GM23338 (cell line): ENCODE measurements at regions not wholly inside any gene's neighbourhood (a gene's known extent, or its start where the extent isn't known, plus 50 kb on each side); places are given as distances from the start of the nearest gene placed in this dataset.

Experiments used
- ATAC-seq: fragments of 200-7000 bp; cut with Tn5 transposase; 3 replicates; pipeline ENCODE4 v1.9.1; 2020
- DNase-seq: peaks from one replicate; pipeline ENCODE4 v3.0.0-alpha.2; 2015; ENCODE audit warnings: low spot score
- H2AFZ ChIP-seq: fragments of 200-600 bp; sonication (generic); 2 replicates; pipeline ENCODE4 v1.8.0; 2016; ENCODE audit warnings: antibody characterized with exemption, mild to moderate bottlenecking, moderate library complexity
- H3F3A ChIP-seq: fragments of 200-600 bp; sonication (generic); replicated peaks from 2 replicates; pipeline ENCODE4 v1.8.0; 2017; ENCODE audit warnings: antibody characterized with exemption, mixed run types, low read depth
- H3K27ac ChIP-seq: fragments of 200-600 bp; sonication (generic); 2 replicates; pipeline ENCODE4 v1.6.1; 2016; ENCODE audit warnings: low read depth
- H3K27me3 ChIP-seq: fragments of 200-600 bp; sonication (generic); 2 replicates; pipeline ENCODE4 v1.8.0; 2016; ENCODE audit warnings: mild to moderate bottlenecking, mixed run types, moderate library complexity; ENCODE audit not compliant: insufficient read depth
- H3K36me3 ChIP-seq: fragments of 200-600 bp; sonication (generic); 2 replicates; pipeline ENCODE4 v1.8.0; 2016; ENCODE audit warnings: mild to moderate bottlenecking; ENCODE audit not compliant: insufficient read depth
- H3K4me1 ChIP-seq: fragments of 200-600 bp; sonication (generic); 2 replicates; pipeline ENCODE4 v1.8.0; 2016; ENCODE audit warnings: mild to moderate bottlenecking, moderate library complexity; ENCODE audit not compliant: insufficient read depth
- H3K4me2 ChIP-seq: fragments of 200-600 bp; sonication (generic); 2 replicates; pipeline ENCODE4 v1.7.1; 2017; ENCODE audit warnings: mixed run types
- H3K4me3 ChIP-seq: fragments of 200-600 bp; sonication (generic); 2 replicates; pipeline ENCODE4 v1.6.1; 2016; ENCODE audit warnings: mixed run types
- H3K79me2 ChIP-seq: fragments of 200-600 bp; sonication (generic); replicated peaks from 2 replicates; pipeline ENCODE4 v1.8.0; 2017; ENCODE audit warnings: mild to moderate bottlenecking; ENCODE audit not compliant: insufficient read depth
- H3K9me2 ChIP-seq: fragments of 200-600 bp; sonication (generic); 2 replicates; pipeline ENCODE4 v1.8.0; 2017; ENCODE audit not compliant: insufficient read depth
- H4K20me1 ChIP-seq: fragments of 200-600 bp; sonication (generic); replicated peaks from 2 replicates; pipeline ENCODE4 v1.8.0; 2017; ENCODE audit warnings: mild to moderate bottlenecking; ENCODE audit not compliant: insufficient read depth
- H3K27ac Mint-ChIP-seq: 2 replicates; pipeline ENCODE4 v1.8.0; 2020; ENCODE audit warnings: inconsistent platforms, mild to moderate bottlenecking, moderate library complexity, mixed read lengths
- H3K27me3 Mint-ChIP-seq: 3 replicates; pipeline ENCODE4 v1.8.0; 2022; ENCODE audit warnings: low read depth, mild to moderate bottlenecking, moderate library complexity, mixed read lengths, inconsistent platforms; ENCODE audit not compliant: insufficient read depth, poor library complexity
- H3K36me3 Mint-ChIP-seq: 3 replicates; pipeline ENCODE4 v1.8.0; 2021; ENCODE audit warnings: low read depth, mild to moderate bottlenecking, inconsistent platforms, moderate library complexity, mixed read lengths
- H3K4me1 Mint-ChIP-seq: 3 replicates; pipeline ENCODE4 v1.8.0; 2020; ENCODE audit warnings: mild to moderate bottlenecking, inconsistent platforms, mixed read lengths
- H3K4me3 Mint-ChIP-seq: 3 replicates; pipeline ENCODE4 v1.8.0; 2021; ENCODE audit warnings: moderate library complexity, mild to moderate bottlenecking, inconsistent platforms, mixed read lengths
- H3K9me3 Mint-ChIP-seq: 3 replicates; pipeline ENCODE4 v1.8.0; 2020; ENCODE audit warnings: moderate library complexity, mild to moderate bottlenecking, inconsistent platforms, mixed read lengths
- CREB1 ChIP-seq: fragments of 250-450 bp; sonication (Bioruptor Pico); IDR thresholded peaks from 2 replicates; pipeline ENCODE4 v1.5.0; 2020; ENCODE audit warnings: low read depth, mild to moderate bottlenecking, moderate library complexity
- CTCF ChIP-seq, 2 experiments: fragments of 200-600 bp in 1 of 2; sonication (generic) in 1 of 2; conservative IDR thresholded peaks; 2 replicates each; pipeline versions ENCODE4 v1.5.1 to v1.6.1; 2016 to 2017; ENCODE audit warnings: antibody characterized with exemption in 2 of 2, low read depth in 2 of 2, mild to moderate bottlenecking in 2 of 2, moderate library complexity in 1 of 2
- ETS1 ChIP-seq: IDR thresholded peaks from 2 replicates; pipeline ENCODE4 v1.6.1; 2016; ENCODE audit warnings: antibody characterized with exemption
- EZH2 ChIP-seq: fragments of 200-600 bp; sonication (generic); IDR thresholded peaks from one replicate; pipeline ENCODE4 v1.8.0; 2017; ENCODE audit warnings: antibody characterized with exemption, mild to moderate bottlenecking, low read depth; ENCODE audit not compliant: unreplicated experiment
- EZH2phosphoT487 ChIP-seq: fragments of 200-600 bp; sonication (generic); IDR thresholded peaks from one replicate; pipeline ENCODE4 v1.8.1; 2018; ENCODE audit warnings: antibody characterized with exemption; ENCODE audit not compliant: unreplicated experiment
- JUNB ChIP-seq: IDR thresholded peaks from one replicate; pipeline ENCODE4 v1.6.1; 2016; ENCODE audit warnings: antibody characterized with exemption; ENCODE audit not compliant: unreplicated experiment
- NANOG ChIP-seq: IDR thresholded peaks from 2 replicates; pipeline ENCODE4 v1.6.1; 2016; ENCODE audit warnings: antibody characterized with exemption, borderline replicate concordance
- POLR2AphosphoS5 ChIP-seq: IDR thresholded peaks from 2 replicates; pipeline ENCODE4 v1.6.1; 2016; ENCODE audit warnings: antibody characterized with exemption, low read depth
- REST ChIP-seq: IDR thresholded peaks from one replicate; pipeline ENCODE4 v1.6.1; 2018; ENCODE audit warnings: antibody characterized with exemption; ENCODE audit not compliant: unreplicated experiment
- STAT1 ChIP-seq: IDR thresholded peaks from one replicate; pipeline ENCODE4 v1.6.1; 2016; ENCODE audit warnings: antibody characterized with exemption; ENCODE audit not compliant: unreplicated experiment
- ZNF114 ChIP-seq: fragments of 250-450 bp; sonication (Bioruptor Pico); IDR thresholded peaks from 2 replicates; pipeline ENCODE4 v1.5.0; 2020; ENCODE audit warnings: mild to moderate bottlenecking, moderate library complexity
- ZNF331 ChIP-seq: fragments of 250-450 bp; sonication (Bioruptor Pico); IDR thresholded peaks from 2 replicates; pipeline ENCODE4 v1.5.0; 2020; ENCODE audit warnings: low read depth, mild to moderate bottlenecking, moderate library complexity
- ZNF462 ChIP-seq: fragments of 250-450 bp; sonication (Bioruptor Pico); IDR thresholded peaks from 2 replicates; pipeline ENCODE4 v1.5.0; 2020; ENCODE audit warnings: mild to moderate bottlenecking, moderate library complexity

GRCh38 chr6:81847866-81848265, 95.4 kb upstream of the TENT5A start:
- peaks cover 1% of the 10 kb centered on the region for H3K27me3 Mint-ChIP-seq
- no peak overlapping the region for H3K27ac Mint-ChIP-seq
- no peak overlapping the region for H3K4me3 Mint-ChIP-seq
- ATAC-seq (no peak), DNase-seq (no peak)
- no peaks in the 10 kb centered on the region for H3K27me3 ChIP-seq
- no peaks in the 10 kb centered on the region for H3K4me1 ChIP-seq
- no peaks in the 10 kb centered on the region; the same call in 1 of the 2 replicates for H3K9me2 ChIP-seq
- H3F3A ChIP-seq, result no peaks in the 10 kb centered on the region
- H3K4me1 Mint-ChIP-seq, result no peaks in the 10 kb centered on the region
- no peak overlapping the region for H2AFZ ChIP-seq
- no peaks in the 10 kb centered on the region for H3K79me2 ChIP-seq
- H3K27ac ChIP-seq, result no peak overlapping the region
- H3K4me3 ChIP-seq, result no peak overlapping the region
- no peak overlapping the region for H3K4me2 ChIP-seq
- no peaks in the 10 kb centered on the region for H3K9me3 Mint-ChIP-seq
- no peaks in the 10 kb centered on the region for H4K20me1 ChIP-seq
- H3K36me3 ChIP-seq, result no peaks in the 10 kb centered on the region
- no peak for TF ChIP-seq EZH2phosphoT487
- TF ChIP-seq CREB1 (CRISPR knock-in tag), result no peak
- no peak for TF ChIP-seq POLR2AphosphoS5
- no peak for TF ChIP-seq JUNB
- TF ChIP-seq NANOG, result no peak
- no peak for TF ChIP-seq REST
- no peak for TF ChIP-seq ZNF331
- TF ChIP-seq ZNF462, result no peak
- no peak for TF ChIP-seq ETS1
- no peak for TF ChIP-seq EZH2
- TF ChIP-seq CTCF (conservative IDR thresholded peaks at IDR 0.05; ENCODE audit: low read depth in 2 of 2), result no peak
- no peak for TF ChIP-seq ZNF114 (CRISPR knock-in tag)
- no peak for TF ChIP-seq STAT1
- no peaks in the 10 kb centered on the region for H3K36me3 Mint-ChIP-seq
